Activated naive CD8-positive, alpha-beta T cell treated with anti-CD3 and anti-CD28 coated beads, Interleukin-2, amount 50 U/mL, for 24 hours (primary cell): ENCODE measurements at regions not wholly inside any gene's neighbourhood (a gene's known extent, or its start where the extent isn't known, plus 50 kb on each side); places are given as distances from the start of the nearest gene placed in this dataset.
"Not testable (repeated sequence)": the region's sequence is repeated elsewhere in the genome, so short reads cannot be mapped to it uniquely, and the experiment has no call there.

Source experiments
- ATAC-seq: fragments of 150-1000 bp; cut with Tn5 transposase; one replicate; pipeline ENCODE4 v1.10.0; 2021
- DNase-seq: peaks from one replicate; pipeline ENCODE4 v3.0.0; 2021
- H3K27ac Mint-ChIP-seq: one replicate; pipeline ENCODE4 v1.8.0; 2021; ENCODE audit warnings: mild to moderate bottlenecking, mixed read lengths
- H3K27me3 Mint-ChIP-seq: one replicate; pipeline ENCODE4 v1.8.0; 2021; ENCODE audit warnings: mixed read lengths
- H3K36me3 Mint-ChIP-seq: one replicate; pipeline ENCODE4 v1.8.0; 2021; ENCODE audit warnings: low read depth, mixed read lengths
- H3K4me1 Mint-ChIP-seq: one replicate; pipeline ENCODE4 v1.8.0; 2021; ENCODE audit warnings: mixed read lengths
- H3K4me3 Mint-ChIP-seq: one replicate; pipeline ENCODE4 v1.8.0; 2021; ENCODE audit warnings: mild to moderate bottlenecking, moderate library complexity, mixed read lengths
- H3K9me3 Mint-ChIP-seq: one replicate; pipeline ENCODE4 v1.8.0; 2021; ENCODE audit warnings: mixed read lengths

DNA sequence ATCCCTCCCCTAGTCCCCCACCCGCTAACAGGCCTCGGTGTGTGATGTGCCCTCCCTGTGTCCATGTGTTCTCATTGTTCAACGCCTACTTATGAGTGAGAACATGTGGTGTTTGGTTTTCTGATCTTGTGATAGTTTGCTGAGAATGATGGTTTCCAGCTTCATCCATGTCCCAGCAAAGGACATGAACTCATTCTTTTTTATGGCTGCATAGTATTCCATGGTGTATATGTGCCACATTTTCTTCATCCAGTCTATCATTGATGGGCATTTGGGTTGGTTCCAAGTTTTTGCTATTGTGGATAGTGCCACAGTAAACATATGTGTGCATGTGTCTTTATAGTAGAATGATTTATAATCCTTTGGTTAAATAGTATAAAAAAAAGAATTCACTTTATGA, 380.9 kb upstream of the ST8SIA4 start:
- H3K27me3 Mint-ChIP-seq, H3K4me1 Mint-ChIP-seq, H3K36me3 Mint-ChIP-seq, ATAC-seq, DNase-seq, H3K9me3 Mint-ChIP-seq, H3K27ac Mint-ChIP-seq, H3K4me3 Mint-ChIP-seq: not testable (repeated sequence)

DNA sequence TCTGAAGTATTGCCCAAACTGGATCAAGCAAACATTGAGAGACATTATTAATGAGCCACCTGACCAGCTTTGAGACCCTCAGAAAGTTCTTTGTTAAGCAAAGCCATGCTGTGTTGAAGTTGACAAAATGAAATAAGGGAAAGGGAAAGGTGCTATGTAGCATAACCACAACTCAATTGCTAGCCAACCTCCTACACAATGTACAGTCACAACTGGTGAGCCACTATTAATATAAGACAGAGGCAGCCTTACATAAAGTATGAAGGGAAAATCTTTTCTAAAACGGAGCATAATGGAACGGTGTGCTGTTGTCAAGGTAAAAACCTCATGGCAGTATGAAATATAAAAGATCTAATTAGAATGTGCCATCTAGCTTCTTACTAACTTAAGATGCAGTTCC, 375.8 kb upstream of the ST8SIA4 start:
- Mint-ChIP-seq H3K4me1 (no peaks in the 10 kb centered on the region), H3K27me3 (no peaks in the 10 kb centered on the region), H3K36me3 (no peaks in the 10 kb centered on the region), H3K4me3 (no peak overlapping the region), H3K27ac (no peak overlapping the region), H3K9me3 (no peaks in the 10 kb centered on the region)
- ATAC-seq = no peak
- DNase-seq = no peak

DNA sequence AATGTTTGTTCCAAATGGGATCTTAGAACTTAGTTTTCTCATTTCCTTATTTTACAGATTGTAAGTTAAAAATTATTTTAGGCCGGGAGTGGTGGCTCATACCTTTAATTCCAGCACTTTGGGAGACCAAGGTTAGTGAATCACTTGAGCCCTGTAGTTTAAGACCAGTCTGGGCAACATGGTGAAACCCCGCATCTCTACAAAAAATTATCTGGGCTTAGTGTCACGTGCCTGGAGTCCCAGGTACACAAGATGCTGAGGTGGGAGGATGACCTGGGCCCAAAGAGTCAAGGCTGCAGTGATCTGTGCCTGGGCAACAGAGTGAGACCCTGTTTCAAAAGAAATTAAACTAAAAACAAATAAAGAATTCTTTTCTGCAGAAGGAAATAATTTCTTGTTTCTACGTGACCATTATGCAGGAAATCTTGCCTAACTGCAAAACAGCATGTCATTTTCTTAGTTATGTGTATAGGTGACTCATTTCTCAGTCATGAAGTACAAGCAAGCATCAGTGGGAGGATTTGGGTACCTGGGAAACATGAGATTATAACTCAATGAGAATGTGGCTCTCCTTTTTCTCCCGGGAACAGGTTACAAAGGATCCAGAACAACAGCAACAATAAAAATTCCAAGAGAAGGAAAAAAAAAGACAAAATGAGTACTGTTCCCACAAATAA, 375.1 kb upstream of the ST8SIA4 start:
- H3K4me3 Mint-ChIP-seq = no peak overlapping the region
- H3K27ac Mint-ChIP-seq = no peak overlapping the region
- no peaks in the 10 kb centered on the region for H3K27me3 Mint-ChIP-seq
- no peaks in the 10 kb centered on the region for H3K4me1 Mint-ChIP-seq
- DNase-seq = no peak
- H3K36me3 Mint-ChIP-seq = no peaks in the 10 kb centered on the region
- no peak for ATAC-seq
- no peaks in the 10 kb centered on the region for H3K9me3 Mint-ChIP-seq

DNA sequence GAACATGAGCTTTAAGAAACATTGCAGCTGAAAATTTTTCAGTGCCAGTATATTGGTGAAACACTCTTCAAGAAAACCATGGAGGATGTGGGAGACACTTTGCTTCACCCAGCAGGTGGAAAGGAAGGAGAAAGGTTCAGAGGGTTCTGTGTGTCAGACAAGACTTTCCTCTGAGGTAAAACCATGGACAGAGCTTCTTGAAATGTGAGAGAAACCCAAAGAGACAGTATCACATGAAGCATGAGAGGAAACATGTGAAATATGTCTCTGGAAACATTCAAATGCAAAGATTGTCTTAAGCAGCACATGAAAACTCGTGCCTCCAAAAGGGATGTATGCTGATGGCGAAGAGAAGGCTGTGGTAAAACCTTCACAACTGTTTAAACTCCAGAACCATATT, 368.9 kb upstream of the ST8SIA4 start:
- ATAC-seq (no peak), DNase-seq (no peak)
- H3K27ac Mint-ChIP-seq = no peak overlapping the region
- no peaks in the 10 kb centered on the region for H3K36me3 Mint-ChIP-seq
- H3K4me3 Mint-ChIP-seq = no peak overlapping the region
- H3K4me1 Mint-ChIP-seq = no peaks in the 10 kb centered on the region
- no peaks in the 10 kb centered on the region for H3K9me3 Mint-ChIP-seq
- no peaks in the 10 kb centered on the region for H3K27me3 Mint-ChIP-seq

DNA sequence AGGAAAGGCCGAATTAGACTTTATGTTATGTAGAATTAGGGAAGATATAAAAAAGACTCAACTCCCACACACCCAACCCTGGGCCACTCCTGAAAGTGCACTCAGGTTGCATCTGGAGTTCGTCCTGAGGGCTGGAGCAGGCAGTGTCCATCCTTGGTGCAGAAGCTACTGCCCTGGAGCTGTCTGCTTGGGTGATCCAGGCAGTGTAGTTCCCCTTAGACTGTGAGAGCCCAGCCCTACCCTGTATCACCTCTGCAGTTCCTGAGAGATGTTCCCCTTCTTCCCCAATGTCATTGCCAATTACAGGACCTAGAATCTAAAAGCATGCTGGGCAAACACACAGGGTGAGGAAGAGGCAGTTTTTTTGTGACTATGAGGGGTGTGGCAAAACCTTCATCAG, 368.3 kb upstream of the ST8SIA4 start:
- Mint-ChIP-seq H3K27ac (no peak overlapping the region), H3K9me3 (no peaks in the 10 kb centered on the region), H3K4me3 (no peak overlapping the region), H3K36me3 (no peaks in the 10 kb centered on the region), H3K4me1 (no peaks in the 10 kb centered on the region), H3K27me3 (no peaks in the 10 kb centered on the region)
- no peak for DNase-seq
- no peak for ATAC-seq

DNA sequence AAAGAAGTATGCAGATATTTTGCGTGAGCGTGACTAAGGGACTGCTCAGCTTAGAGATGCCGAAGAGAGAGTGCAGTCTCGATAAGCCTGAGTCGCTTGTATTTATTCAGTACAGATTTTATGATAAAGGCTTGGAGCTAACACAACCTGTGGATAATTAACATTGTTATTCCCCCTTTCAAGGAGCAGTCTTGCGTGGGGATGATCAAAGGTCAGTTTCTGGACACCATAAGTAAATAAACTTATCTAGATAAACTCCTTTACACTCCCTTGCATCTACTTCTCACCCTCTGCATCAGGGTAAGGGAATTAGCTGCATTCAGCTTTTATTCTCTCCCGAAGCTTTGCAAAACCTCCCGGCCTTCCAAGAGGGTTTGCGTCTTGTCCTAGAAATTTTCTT, 357.8 kb upstream of the ST8SIA4 start:
- Mint-ChIP-seq H3K27ac (no peak overlapping the region), H3K4me1 (no peaks in the 10 kb centered on the region), H3K9me3 (peaks cover 5% of the 10 kb centered on the region), H3K36me3 (no peaks in the 10 kb centered on the region), H3K27me3 (no peaks in the 10 kb centered on the region), H3K4me3 (no peak overlapping the region)
- ATAC-seq = no peak
- no peak for DNase-seq

DNA sequence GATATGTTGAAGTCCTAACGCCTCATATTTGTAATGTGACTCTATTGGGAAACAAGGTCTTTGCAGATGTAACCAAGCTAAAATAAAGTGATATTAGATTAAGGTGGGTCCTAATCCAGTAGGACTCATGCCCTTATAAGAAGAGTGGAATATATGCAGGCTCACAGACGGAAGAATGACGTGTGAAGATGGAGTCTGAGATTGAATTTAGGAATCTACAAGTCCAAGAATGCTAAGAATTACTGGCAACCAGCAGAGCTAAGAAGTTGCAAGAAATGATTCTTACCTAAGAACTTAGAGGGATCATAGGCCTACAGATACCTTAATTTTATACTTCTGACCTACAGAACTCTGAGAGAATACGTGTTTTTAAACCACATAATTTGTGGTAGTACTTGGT, 350.0 kb upstream of the ST8SIA4 start:
- H3K4me1 Mint-ChIP-seq = no peaks in the 10 kb centered on the region
- H3K27ac Mint-ChIP-seq = no peak overlapping the region
- H3K9me3 Mint-ChIP-seq = peaks cover 4% of the 10 kb centered on the region
- no peak overlapping the region for H3K4me3 Mint-ChIP-seq
- DNase-seq = no peak
- ATAC-seq = no peak
- no peaks in the 10 kb centered on the region for H3K36me3 Mint-ChIP-seq
- H3K27me3 Mint-ChIP-seq = no peaks in the 10 kb centered on the region

DNA sequence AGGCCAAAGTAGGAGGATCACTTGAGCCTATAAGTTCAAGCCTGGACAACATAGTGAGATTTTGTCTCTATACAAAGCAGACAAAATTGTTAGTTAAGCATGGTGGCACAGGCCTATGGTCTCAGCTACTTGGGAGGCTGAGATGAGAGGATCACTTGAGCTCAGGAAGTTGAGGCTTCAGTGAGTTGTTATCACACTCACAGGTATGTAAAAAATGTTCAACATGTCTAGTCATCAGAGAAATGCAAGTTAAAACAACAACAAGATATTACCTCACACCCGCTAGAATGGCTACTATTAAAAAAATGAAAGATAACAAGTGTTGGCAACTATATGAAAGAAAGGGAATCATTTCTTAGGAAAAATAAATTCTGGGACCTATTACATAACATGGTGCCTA, 341.5 kb upstream of the ST8SIA4 start:
- no peaks in the 10 kb centered on the region for H3K4me1 Mint-ChIP-seq
- DNase-seq (no peak), ATAC-seq (no peak)
- no peaks in the 10 kb centered on the region for H3K36me3 Mint-ChIP-seq
- no peaks in the 10 kb centered on the region for H3K27me3 Mint-ChIP-seq
- no peak overlapping the region for H3K4me3 Mint-ChIP-seq
- H3K27ac Mint-ChIP-seq = no peak overlapping the region
- peaks cover 4% of the 10 kb centered on the region for H3K9me3 Mint-ChIP-seq

DNA sequence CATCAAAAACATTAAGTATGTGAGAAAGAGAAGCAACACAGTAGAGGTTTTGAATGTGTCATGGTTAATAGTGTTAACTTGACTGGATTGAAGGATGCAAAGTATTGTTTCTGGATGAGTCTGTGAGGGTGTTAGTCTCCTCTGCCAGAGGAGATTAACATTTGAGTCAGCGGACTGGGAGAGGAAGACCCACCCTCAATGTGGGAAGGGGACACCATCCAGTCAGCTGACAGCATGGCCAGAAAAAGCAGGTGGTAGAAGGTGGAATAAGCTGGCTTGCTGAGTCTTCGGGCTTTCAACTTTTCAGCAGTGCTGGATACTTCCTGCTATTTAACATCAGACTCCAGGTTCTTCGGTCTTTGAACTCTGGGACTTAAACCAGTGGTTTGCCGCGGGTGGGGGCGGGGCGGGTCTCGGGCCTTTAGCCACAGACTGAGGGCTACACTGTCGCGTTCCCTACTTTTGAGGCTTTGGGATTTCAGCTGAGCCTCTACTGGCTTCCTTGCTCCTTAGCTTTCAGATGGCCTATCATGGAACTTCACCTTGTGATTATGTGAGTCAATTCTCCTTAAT, 309.9 kb upstream of the ST8SIA4 start:
- H3K27ac Mint-ChIP-seq = no peak overlapping the region
- H3K4me3 Mint-ChIP-seq = no peak overlapping the region
- no peaks in the 10 kb centered on the region for H3K4me1 Mint-ChIP-seq
- H3K36me3 Mint-ChIP-seq = no peaks in the 10 kb centered on the region
- no peaks in the 10 kb centered on the region for H3K9me3 Mint-ChIP-seq
- DNase-seq = no peak
- no peaks in the 10 kb centered on the region for H3K27me3 Mint-ChIP-seq
- ATAC-seq = no peak

DNA sequence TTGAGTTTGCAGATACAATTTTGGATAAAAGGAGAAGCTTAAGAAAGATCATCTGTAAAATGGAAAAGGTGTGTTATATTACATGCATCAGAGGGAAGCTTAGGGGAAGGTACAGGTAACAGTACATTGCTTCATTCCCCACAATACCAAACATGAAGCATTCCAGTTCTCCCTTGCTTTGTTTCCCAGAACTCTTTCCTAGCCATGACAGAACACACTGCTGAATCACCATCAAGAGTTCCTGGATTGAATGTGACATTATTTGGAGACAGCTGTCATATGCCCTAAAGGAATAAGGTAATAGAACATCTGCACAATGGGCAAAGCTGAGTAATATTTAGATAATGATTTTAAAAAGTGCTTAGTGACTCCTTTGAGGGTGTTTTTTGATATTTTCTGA, 303.5 kb upstream of the ST8SIA4 start:
- Mint-ChIP-seq H3K4me1 (no peaks in the 10 kb centered on the region), H3K27me3 (peaks cover 4% of the 10 kb centered on the region), H3K4me3 (no peak overlapping the region), H3K9me3 (no peaks in the 10 kb centered on the region), H3K36me3 (no peaks in the 10 kb centered on the region), H3K27ac (no peak overlapping the region)
- DNase-seq (no peak), ATAC-seq (no peak)

DNA sequence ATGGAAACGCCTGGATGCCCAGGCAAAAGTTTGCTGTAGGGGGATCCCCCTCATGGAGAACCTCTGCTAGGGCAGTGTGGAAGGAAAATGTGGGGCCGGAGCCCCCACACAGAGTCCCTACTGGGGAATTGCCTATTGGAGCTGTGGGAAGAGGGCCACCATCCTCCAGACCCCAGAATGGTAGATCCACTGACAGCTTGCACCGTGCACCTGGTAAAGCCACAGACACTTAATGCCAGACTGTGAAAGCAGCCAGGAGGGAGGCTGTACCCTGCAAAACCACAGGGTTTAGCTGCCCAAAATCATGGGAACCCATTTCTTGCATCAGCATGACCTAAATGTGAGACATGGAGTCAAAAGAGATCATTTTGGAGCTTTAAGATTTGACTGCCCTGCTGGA, 302.0 kb upstream of the ST8SIA4 start:
- H3K27ac Mint-ChIP-seq, H3K27me3 Mint-ChIP-seq, H3K36me3 Mint-ChIP-seq, DNase-seq, H3K9me3 Mint-ChIP-seq, ATAC-seq, H3K4me3 Mint-ChIP-seq, H3K4me1 Mint-ChIP-seq: not testable (repeated sequence)

DNA sequence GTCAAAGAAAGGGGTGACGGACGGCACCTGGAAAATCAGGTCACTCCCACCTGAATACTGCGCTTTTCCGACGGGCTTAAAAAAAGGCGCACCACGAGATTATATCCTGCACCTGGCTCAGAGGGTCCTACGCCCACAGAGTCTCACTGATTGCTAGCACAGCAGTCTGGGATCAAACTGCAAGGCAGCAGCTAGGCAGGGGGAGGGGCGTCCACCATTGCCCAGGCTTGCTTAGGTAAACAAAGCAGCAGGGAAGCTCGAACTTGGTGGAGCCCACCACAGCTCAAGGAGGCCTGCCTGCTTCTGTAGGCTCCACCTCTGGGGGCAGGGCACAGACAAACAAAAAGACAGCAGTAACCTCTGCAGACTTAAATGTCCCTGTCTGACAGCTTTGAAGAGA, 277.3 kb upstream of the ST8SIA4 start:
- H3K9me3 Mint-ChIP-seq, H3K4me1 Mint-ChIP-seq, H3K36me3 Mint-ChIP-seq, DNase-seq, H3K4me3 Mint-ChIP-seq, H3K27ac Mint-ChIP-seq, H3K27me3 Mint-ChIP-seq, ATAC-seq: not testable (repeated sequence)

DNA sequence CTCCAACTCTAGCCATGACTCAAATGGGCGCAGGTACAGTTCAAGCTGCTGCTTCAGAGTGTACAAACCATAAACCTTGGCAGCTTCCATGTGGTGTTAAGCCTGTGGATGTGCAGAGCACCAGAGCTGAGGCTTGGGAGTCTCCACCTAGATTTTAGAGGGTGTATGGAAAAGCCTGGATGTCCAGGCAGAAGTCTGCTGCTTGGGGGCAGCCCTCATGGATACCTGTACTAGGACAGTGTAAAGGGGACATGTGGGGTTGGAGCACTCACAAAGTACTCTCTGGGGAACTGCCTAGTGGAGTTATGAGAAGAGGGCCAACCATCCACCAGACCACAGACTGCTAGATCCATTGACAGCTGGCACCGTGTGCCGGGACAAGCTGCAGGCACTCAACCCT, 273.5 kb upstream of the ST8SIA4 start:
- no peak for ATAC-seq
- no peak overlapping the region for H3K27ac Mint-ChIP-seq

DNA sequence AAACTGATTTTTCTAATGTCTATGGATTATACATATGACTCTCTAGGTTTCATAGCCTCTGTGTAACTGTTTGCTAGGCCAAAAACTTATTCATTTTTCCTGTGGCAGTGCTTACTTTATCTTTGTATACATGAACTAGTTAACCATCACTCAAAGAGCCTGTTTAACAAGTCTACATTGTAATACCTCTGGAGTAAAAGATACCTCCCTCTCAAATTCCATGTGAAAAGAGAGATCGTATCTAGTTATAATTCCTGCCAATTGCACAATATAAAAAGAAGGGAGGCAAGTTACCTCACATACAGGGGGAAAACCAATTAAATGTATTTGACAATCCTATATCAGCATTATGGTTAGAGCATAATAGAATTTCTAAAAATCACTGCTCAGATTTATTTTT, 271.9 kb upstream of the ST8SIA4 start:
- Mint-ChIP-seq H3K9me3 (no peaks in the 10 kb centered on the region), H3K4me1 (no peaks in the 10 kb centered on the region), H3K36me3 (no peaks in the 10 kb centered on the region), H3K27ac (no peak overlapping the region), H3K27me3 (peaks cover 2% of the 10 kb centered on the region), H3K4me3 (no peak overlapping the region)
- no peak for DNase-seq
- ATAC-seq = no peak

More for the DNA sequence above, 273.5 kb upstream of the ST8SIA4 start:
- H3K9me3 Mint-ChIP-seq = no peaks in the 10 kb centered on the region
- H3K4me1 Mint-ChIP-seq = no peaks in the 10 kb centered on the region
- H3K36me3 Mint-ChIP-seq = no peaks in the 10 kb centered on the region
- DNase-seq = no peak
- peaks cover 2% of the 10 kb centered on the region for H3K27me3 Mint-ChIP-seq
- H3K4me3 Mint-ChIP-seq = no peak overlapping the region

DNA sequence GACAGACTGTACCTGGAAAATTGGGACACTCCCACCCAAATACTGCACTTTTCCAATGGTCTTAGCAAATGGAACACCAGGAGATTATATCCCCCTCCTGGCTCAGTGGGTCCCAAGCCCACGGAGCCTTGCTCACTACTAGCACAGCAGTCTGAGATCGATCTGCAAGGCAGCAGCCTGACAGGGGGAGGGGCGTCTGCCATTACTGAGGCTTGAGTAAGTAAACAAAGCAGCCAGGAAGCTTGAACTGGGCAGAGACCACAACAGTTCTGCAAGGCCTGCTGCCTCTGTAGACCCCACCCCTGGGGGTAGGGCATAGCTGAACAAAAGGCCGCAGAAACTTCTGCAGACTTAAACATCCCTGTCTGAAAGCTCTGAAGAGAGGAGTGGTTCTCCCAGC, 260.0 kb upstream of the ST8SIA4 start:
- peaks cover 7% of the 10 kb centered on the region for H3K27me3 Mint-ChIP-seq
- H3K9me3 Mint-ChIP-seq = peaks cover 5% of the 10 kb centered on the region
- H3K27ac Mint-ChIP-seq = no peak overlapping the region
- no peaks in the 10 kb centered on the region for H3K36me3 Mint-ChIP-seq
- DNase-seq (no peak), ATAC-seq (no peak)
- no peak overlapping the region for H3K4me3 Mint-ChIP-seq
- H3K4me1 Mint-ChIP-seq = no peaks in the 10 kb centered on the region

DNA sequence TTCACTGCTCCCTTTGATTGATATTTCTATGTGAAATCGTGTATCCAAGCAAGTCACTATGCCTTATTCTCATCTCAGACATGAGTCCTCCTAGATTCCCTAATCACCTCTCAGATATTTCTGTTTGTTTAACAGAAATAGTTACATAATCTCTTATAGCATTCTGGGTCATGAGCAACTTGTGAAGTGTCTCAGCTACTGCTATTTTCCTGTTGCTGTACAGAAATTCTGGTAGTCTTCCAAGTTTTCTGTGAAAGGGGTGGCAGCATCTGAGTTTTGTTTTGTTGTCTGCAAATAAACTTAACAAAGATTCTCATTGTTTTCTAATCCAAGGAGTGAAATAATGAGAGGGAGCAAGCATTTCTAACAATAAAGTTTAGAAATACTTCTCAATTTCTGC, 256.9 kb upstream of the ST8SIA4 start:
- Mint-ChIP-seq H3K36me3 (no peaks in the 10 kb centered on the region), H3K9me3 (peaks cover 5% of the 10 kb centered on the region), H3K27ac (no peak overlapping the region), H3K4me1 (no peaks in the 10 kb centered on the region), H3K4me3 (no peak overlapping the region), H3K27me3 (peaks cover 7% of the 10 kb centered on the region)
- DNase-seq = no peak
- ATAC-seq = no peak
